GM23338 (cell line): ENCODE measurements at regions not wholly inside any gene's neighbourhood (a gene's known extent, or its start where the extent isn't known, plus 50 kb on each side); places are given as distances from the start of the nearest gene placed in this dataset.

Experiments
- ATAC-seq: fragments of 200-7000 bp; cut with Tn5 transposase; 3 replicates; pipeline ENCODE4 v1.9.1; 2020
- DNase-seq: peaks from one replicate; pipeline ENCODE4 v3.0.0-alpha.2; 2015; ENCODE audit warnings: low spot score
- H2AFZ ChIP-seq: fragments of 200-600 bp; sonication (generic); 2 replicates; pipeline ENCODE4 v1.8.0; 2016; ENCODE audit warnings: antibody characterized with exemption, mild to moderate bottlenecking, moderate library complexity
- H3F3A ChIP-seq: fragments of 200-600 bp; sonication (generic); replicated peaks from 2 replicates; pipeline ENCODE4 v1.8.0; 2017; ENCODE audit warnings: antibody characterized with exemption, mixed run types, low read depth
- H3K27ac ChIP-seq: fragments of 200-600 bp; sonication (generic); 2 replicates; pipeline ENCODE4 v1.6.1; 2016; ENCODE audit warnings: low read depth
- H3K27me3 ChIP-seq: fragments of 200-600 bp; sonication (generic); 2 replicates; pipeline ENCODE4 v1.8.0; 2016; ENCODE audit warnings: mild to moderate bottlenecking, mixed run types, moderate library complexity; ENCODE audit not compliant: insufficient read depth
- H3K36me3 ChIP-seq: fragments of 200-600 bp; sonication (generic); 2 replicates; pipeline ENCODE4 v1.8.0; 2016; ENCODE audit warnings: mild to moderate bottlenecking; ENCODE audit not compliant: insufficient read depth
- H3K4me1 ChIP-seq: fragments of 200-600 bp; sonication (generic); 2 replicates; pipeline ENCODE4 v1.8.0; 2016; ENCODE audit warnings: mild to moderate bottlenecking, moderate library complexity; ENCODE audit not compliant: insufficient read depth
- H3K4me2 ChIP-seq: fragments of 200-600 bp; sonication (generic); 2 replicates; pipeline ENCODE4 v1.7.1; 2017; ENCODE audit warnings: mixed run types
- H3K4me3 ChIP-seq: fragments of 200-600 bp; sonication (generic); 2 replicates; pipeline ENCODE4 v1.6.1; 2016; ENCODE audit warnings: mixed run types
- H3K79me2 ChIP-seq: fragments of 200-600 bp; sonication (generic); replicated peaks from 2 replicates; pipeline ENCODE4 v1.8.0; 2017; ENCODE audit warnings: mild to moderate bottlenecking; ENCODE audit not compliant: insufficient read depth
- H3K9me2 ChIP-seq: fragments of 200-600 bp; sonication (generic); 2 replicates; pipeline ENCODE4 v1.8.0; 2017; ENCODE audit not compliant: insufficient read depth
- H4K20me1 ChIP-seq: fragments of 200-600 bp; sonication (generic); replicated peaks from 2 replicates; pipeline ENCODE4 v1.8.0; 2017; ENCODE audit warnings: mild to moderate bottlenecking; ENCODE audit not compliant: insufficient read depth
- H3K27ac Mint-ChIP-seq: 2 replicates; pipeline ENCODE4 v1.8.0; 2020; ENCODE audit warnings: inconsistent platforms, mild to moderate bottlenecking, moderate library complexity, mixed read lengths
- H3K27me3 Mint-ChIP-seq: 3 replicates; pipeline ENCODE4 v1.8.0; 2022; ENCODE audit warnings: low read depth, mild to moderate bottlenecking, moderate library complexity, mixed read lengths, inconsistent platforms; ENCODE audit not compliant: insufficient read depth, poor library complexity
- H3K36me3 Mint-ChIP-seq: 3 replicates; pipeline ENCODE4 v1.8.0; 2021; ENCODE audit warnings: low read depth, mild to moderate bottlenecking, inconsistent platforms, moderate library complexity, mixed read lengths
- H3K4me1 Mint-ChIP-seq: 3 replicates; pipeline ENCODE4 v1.8.0; 2020; ENCODE audit warnings: mild to moderate bottlenecking, inconsistent platforms, mixed read lengths
- H3K4me3 Mint-ChIP-seq: 3 replicates; pipeline ENCODE4 v1.8.0; 2021; ENCODE audit warnings: moderate library complexity, mild to moderate bottlenecking, inconsistent platforms, mixed read lengths
- H3K9me3 Mint-ChIP-seq: 3 replicates; pipeline ENCODE4 v1.8.0; 2020; ENCODE audit warnings: moderate library complexity, mild to moderate bottlenecking, inconsistent platforms, mixed read lengths
- CREB1 ChIP-seq: fragments of 250-450 bp; sonication (Bioruptor Pico); IDR thresholded peaks from 2 replicates; pipeline ENCODE4 v1.5.0; 2020; ENCODE audit warnings: low read depth, mild to moderate bottlenecking, moderate library complexity
- EZH2phosphoT487 ChIP-seq: fragments of 200-600 bp; sonication (generic); IDR thresholded peaks from one replicate; pipeline ENCODE4 v1.8.1; 2018; ENCODE audit warnings: antibody characterized with exemption; ENCODE audit not compliant: unreplicated experiment
- POLR2AphosphoS5 ChIP-seq: IDR thresholded peaks from 2 replicates; pipeline ENCODE4 v1.6.1; 2016; ENCODE audit warnings: antibody characterized with exemption, low read depth
- STAT1 ChIP-seq: IDR thresholded peaks from one replicate; pipeline ENCODE4 v1.6.1; 2016; ENCODE audit warnings: antibody characterized with exemption; ENCODE audit not compliant: unreplicated experiment
- TF ChIP-seq, protein P1 (sequence below), 2 experiments: fragments of 200-600 bp in 1 of 2; sonication (generic) in 1 of 2; conservative IDR thresholded peaks; 2 replicates each; pipeline versions ENCODE4 v1.5.1 to v1.6.1; 2016 to 2017; ENCODE audit warnings: antibody characterized with exemption in 2 of 2, low read depth in 2 of 2, mild to moderate bottlenecking in 2 of 2, moderate library complexity in 1 of 2
- TF ChIP-seq, protein P2 (sequence below): IDR thresholded peaks from one replicate; pipeline ENCODE4 v1.6.1; 2018; ENCODE audit warnings: antibody characterized with exemption; ENCODE audit not compliant: unreplicated experiment
- TF ChIP-seq, protein P3 (sequence below): fragments of 250-450 bp; sonication (Bioruptor Pico); IDR thresholded peaks from 2 replicates; pipeline ENCODE4 v1.5.0; 2020; ENCODE audit warnings: mild to moderate bottlenecking, moderate library complexity

DNA sequence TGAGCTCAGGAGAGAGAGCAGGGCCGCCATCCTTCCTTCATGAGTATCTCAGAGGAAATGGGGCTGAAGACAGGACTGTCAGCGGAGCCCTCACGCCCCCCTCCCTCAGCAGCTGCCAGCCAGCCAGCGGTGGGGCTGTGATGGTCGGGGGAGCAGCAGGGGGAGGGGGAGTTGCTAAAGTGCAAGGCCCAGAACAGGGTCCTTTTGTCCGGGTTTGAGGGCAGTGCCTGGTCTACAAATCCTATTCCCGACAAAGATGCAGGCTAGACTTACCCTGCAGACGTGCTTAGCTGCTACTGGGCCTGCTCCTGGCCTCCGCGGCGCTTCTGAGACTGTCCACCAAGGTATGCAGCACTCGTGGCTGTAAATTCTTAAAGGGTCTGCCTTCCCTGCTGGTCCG is 593.4 kb upstream of the CDH4 start:
- Mint-ChIP-seq H3K27ac (no peak overlapping the region), H3K4me3 (no peak overlapping the region), H3K27me3 (peaks cover 13% of the 10 kb centered on the region), H3K4me1 (peaks cover 35% of the 10 kb centered on the region), H3K36me3 (peaks cover 13% of the 10 kb centered on the region), H3K9me3 (peaks cover 25% of the 10 kb centered on the region)
- Histone ChIP-seq H3K4me3 (no peak overlapping the region), H3K27me3 (no peaks in the 10 kb centered on the region), H3K9me2 (no peaks in the 10 kb centered on the region; the same call in 1 of the 2 replicates), H3K4me1 (no peaks in the 10 kb centered on the region), H2AFZ (no peak overlapping the region), H3K4me2 (no peak overlapping the region), H4K20me1 (no peaks in the 10 kb centered on the region), H3F3A (no peaks in the 10 kb centered on the region), H3K36me3 (no peaks in the 10 kb centered on the region; the same call in 1 of the 2 replicates), H3K79me2 (no peaks in the 10 kb centered on the region), H3K27ac (no peak overlapping the region)
- no peak for TF ChIP-seq POLR2AphosphoS5
- TF ChIP-seq, protein P1, sequence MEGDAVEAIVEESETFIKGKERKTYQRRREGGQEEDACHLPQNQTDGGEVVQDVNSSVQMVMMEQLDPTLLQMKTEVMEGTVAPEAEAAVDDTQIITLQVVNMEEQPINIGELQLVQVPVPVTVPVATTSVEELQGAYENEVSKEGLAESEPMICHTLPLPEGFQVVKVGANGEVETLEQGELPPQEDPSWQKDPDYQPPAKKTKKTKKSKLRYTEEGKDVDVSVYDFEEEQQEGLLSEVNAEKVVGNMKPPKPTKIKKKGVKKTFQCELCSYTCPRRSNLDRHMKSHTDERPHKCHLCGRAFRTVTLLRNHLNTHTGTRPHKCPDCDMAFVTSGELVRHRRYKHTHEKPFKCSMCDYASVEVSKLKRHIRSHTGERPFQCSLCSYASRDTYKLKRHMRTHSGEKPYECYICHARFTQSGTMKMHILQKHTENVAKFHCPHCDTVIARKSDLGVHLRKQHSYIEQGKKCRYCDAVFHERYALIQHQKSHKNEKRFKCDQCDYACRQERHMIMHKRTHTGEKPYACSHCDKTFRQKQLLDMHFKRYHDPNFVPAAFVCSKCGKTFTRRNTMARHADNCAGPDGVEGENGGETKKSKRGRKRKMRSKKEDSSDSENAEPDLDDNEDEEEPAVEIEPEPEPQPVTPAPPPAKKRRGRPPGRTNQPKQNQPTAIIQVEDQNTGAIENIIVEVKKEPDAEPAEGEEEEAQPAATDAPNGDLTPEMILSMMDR (conservative IDR thresholded peaks at IDR 0.05; ENCODE audit: low read depth in 2 of 2) = no peak
- peak; percentile 28; the same call in 2 of the 3 replicates for ATAC-seq
- DNase-seq = no peak

DNA sequence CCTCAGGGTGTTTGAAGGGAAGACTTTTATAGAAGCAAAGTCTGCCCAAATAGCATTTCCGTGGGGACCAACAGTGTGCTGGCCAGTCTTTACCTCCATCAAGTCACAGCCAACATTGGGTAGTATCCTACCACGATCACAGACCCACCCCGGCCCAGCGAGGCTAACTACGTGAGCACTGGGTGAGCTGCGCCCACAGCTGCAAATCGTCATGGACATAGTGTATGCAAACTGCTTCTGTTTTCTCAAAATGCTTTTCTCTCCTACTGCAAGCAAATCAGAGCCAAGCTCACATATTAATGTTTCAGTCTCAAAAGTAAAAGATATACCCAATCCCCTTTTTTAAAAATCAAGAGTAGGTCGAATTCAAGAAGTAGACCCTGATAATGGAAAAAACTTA is 592.8 kb upstream of the CDH4 start:
- Histone ChIP-seq H3K4me1 (no peaks in the 10 kb centered on the region), H3K9me2 (no peaks in the 10 kb centered on the region; the same call in 1 of the 2 replicates), H4K20me1 (no peaks in the 10 kb centered on the region), H3K27me3 (no peaks in the 10 kb centered on the region), H3K27ac (no peak overlapping the region), H3F3A (no peaks in the 10 kb centered on the region), H3K4me2 (no peak overlapping the region), H2AFZ (no peak overlapping the region), H3K36me3 (no peaks in the 10 kb centered on the region; the same call in 1 of the 2 replicates), H3K4me3 (no peak overlapping the region), H3K79me2 (no peaks in the 10 kb centered on the region)
- DNase-seq = no peak
- Mint-ChIP-seq H3K27ac (no peak overlapping the region), H3K9me3 (peaks cover 21% of the 10 kb centered on the region), H3K4me1 (peaks cover 35% of the 10 kb centered on the region), H3K4me3 (no peak overlapping the region), H3K36me3 (peaks cover 13% of the 10 kb centered on the region), H3K27me3 (peaks cover 13% of the 10 kb centered on the region)
- ATAC-seq = no peak
- TF ChIP-seq, protein P2, sequence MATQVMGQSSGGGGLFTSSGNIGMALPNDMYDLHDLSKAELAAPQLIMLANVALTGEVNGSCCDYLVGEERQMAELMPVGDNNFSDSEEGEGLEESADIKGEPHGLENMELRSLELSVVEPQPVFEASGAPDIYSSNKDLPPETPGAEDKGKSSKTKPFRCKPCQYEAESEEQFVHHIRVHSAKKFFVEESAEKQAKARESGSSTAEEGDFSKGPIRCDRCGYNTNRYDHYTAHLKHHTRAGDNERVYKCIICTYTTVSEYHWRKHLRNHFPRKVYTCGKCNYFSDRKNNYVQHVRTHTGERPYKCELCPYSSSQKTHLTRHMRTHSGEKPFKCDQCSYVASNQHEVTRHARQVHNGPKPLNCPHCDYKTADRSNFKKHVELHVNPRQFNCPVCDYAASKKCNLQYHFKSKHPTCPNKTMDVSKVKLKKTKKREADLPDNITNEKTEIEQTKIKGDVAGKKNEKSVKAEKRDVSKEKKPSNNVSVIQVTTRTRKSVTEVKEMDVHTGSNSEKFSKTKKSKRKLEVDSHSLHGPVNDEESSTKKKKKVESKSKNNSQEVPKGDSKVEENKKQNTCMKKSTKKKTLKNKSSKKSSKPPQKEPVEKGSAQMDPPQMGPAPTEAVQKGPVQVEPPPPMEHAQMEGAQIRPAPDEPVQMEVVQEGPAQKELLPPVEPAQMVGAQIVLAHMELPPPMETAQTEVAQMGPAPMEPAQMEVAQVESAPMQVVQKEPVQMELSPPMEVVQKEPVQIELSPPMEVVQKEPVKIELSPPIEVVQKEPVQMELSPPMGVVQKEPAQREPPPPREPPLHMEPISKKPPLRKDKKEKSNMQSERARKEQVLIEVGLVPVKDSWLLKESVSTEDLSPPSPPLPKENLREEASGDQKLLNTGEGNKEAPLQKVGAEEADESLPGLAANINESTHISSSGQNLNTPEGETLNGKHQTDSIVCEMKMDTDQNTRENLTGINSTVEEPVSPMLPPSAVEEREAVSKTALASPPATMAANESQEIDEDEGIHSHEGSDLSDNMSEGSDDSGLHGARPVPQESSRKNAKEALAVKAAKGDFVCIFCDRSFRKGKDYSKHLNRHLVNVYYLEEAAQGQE = no peak
- TF ChIP-seq STAT1 = no peak
- no peak for TF ChIP-seq CREB1 (CRISPR knock-in tag)
- no peak for TF ChIP-seq EZH2phosphoT487
- no peak for TF ChIP-seq POLR2AphosphoS5
- TF ChIP-seq, protein P1 (conservative IDR thresholded peaks at IDR 0.05; ENCODE audit: low read depth in 2 of 2) = no peak
- TF ChIP-seq, protein P3, sequence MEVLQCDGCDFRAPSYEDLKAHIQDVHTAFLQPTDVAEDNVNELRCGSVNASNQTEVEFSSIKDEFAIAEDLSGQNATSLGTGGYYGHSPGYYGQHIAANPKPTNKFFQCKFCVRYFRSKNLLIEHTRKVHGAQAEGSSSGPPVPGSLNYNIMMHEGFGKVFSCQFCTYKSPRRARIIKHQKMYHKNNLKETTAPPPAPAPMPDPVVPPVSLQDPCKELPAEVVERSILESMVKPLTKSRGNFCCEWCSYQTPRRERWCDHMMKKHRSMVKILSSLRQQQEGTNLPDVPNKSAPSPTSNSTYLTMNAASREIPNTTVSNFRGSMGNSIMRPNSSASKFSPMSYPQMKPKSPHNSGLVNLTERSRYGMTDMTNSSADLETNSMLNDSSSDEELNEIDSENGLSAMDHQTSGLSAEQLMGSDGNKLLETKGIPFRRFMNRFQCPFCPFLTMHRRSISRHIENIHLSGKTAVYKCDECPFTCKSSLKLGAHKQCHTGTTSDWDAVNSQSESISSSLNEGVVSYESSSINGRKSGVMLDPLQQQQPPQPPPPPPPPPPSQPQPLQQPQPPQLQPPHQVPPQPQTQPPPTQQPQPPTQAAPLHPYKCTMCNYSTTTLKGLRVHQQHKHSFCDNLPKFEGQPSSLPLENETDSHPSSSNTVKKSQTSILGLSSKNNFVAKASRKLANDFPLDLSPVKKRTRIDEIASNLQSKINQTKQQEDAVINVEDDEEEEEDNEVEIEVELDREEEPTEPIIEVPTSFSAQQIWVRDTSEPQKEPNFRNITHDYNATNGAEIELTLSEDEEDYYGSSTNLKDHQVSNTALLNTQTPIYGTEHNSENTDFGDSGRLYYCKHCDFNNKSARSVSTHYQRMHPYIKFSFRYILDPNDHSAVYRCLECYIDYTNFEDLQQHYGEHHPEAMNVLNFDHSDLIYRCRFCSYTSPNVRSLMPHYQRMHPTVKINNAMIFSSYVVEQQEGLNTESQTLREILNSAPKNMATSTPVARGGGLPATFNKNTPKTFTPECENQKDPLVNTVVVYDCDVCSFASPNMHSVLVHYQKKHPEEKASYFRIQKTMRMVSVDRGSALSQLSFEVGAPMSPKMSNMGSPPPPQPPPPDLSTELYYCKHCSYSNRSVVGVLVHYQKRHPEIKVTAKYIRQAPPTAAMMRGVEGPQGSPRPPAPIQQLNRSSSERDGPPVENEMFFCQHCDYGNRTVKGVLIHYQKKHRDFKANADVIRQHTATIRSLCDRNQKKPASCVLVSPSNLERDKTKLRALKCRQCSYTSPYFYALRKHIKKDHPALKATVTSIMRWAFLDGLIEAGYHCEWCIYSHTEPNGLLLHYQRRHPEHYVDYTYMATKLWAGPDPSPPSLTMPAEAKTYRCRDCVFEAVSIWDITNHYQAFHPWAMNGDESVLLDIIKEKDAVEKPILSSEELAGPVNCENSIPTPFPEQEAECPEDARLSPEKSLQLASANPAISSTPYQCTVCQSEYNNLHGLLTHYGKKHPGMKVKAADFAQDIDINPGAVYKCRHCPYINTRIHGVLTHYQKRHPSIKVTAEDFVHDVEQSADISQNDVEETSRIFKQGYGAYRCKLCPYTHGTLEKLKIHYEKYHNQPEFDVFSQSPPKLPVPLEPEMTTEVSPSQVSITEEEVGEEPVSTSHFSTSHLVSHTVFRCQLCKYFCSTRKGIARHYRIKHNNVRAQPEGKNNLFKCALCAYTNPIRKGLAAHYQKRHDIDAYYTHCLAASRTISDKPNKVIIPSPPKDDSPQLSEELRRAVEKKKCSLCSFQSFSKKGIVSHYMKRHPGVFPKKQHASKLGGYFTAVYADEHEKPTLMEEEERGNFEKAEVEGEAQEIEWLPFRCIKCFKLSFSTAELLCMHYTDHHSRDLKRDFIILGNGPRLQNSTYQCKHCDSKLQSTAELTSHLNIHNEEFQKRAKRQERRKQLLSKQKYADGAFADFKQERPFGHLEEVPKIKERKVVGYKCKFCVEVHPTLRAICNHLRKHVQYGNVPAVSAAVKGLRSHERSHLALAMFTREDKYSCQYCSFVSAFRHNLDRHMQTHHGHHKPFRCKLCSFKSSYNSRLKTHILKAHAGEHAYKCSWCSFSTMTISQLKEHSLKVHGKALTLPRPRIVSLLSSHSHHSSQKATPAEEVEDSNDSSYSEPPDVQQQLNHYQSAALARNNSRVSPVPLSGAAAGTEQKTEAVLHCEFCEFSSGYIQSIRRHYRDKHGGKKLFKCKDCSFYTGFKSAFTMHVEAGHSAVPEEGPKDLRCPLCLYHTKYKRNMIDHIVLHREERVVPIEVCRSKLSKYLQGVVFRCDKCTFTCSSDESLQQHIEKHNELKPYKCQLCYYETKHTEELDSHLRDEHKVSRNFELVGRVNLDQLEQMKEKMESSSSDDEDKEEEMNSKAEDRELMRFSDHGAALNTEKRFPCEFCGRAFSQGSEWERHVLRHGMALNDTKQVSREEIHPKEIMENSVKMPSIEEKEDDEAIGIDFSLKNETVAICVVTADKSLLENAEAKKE (CRISPR knock-in tag) = no peak
